ENCODE measurements at regions not wholly inside any gene's neighbourhood (a gene's known extent, or its start where the extent isn't known, plus 50 kb on each side); places are given as distances from the start of the nearest gene placed in this dataset.

GRCh38 chr11:42779555-42779954 is 532.2 kb upstream of the API5 start:
- H3K79me2 ChIP-seq (ENCODE audit: control insufficient read depth, insufficient read depth, low read length), result no peaks in the 10 kb centered on the region
- H4K20me1 ChIP-seq (replicated peaks; ENCODE audit: control insufficient read depth, extremely low read depth, insufficient read depth, low read length), result no peaks in the 10 kb centered on the region
- BruUV-seq (replicated peaks), result no TSS peak
- dilution Hi-C loops (cut with MboI; ENCODE audit: extremely low pct_ligation_motif_present, low sequenced_read_pairs), result no loop called here
- no peaks in the 10 kb centered on the region for H3K36me3 ChIP-seq (ENCODE audit: control insufficient read depth in 2 of 2, extremely low read depth in 1 of 2, insufficient read depth in 2 of 2, low read length in 2 of 2)
- POLR2A ChIA-PET, result no interaction called here
- no peaks in the 10 kb centered on the region for H3K27me3 ChIP-seq (ENCODE audit: control insufficient read depth in 2 of 2, insufficient read depth in 2 of 2, low read length in 2 of 2)
- no peaks in the 10 kb centered on the region for H3K9me3 ChIP-seq (replicated peaks; ENCODE audit: control insufficient read depth, insufficient read depth, low read length)
- DNase-seq (ENCODE audit: low read depth, low spot score) (no peak), FAIRE-seq (no peak)
- no peak overlapping the region for H3K4me2 ChIP-seq (ENCODE audit: insufficient read depth, low read length)
- no peak overlapping the region for H2AFZ ChIP-seq (ENCODE audit: low read depth, low read length)
- no peak for TF ChIP-seq CTCF (IDR thresholded peaks at IDR 0.05; ENCODE audit: extremely low read depth in 1 of 2, insufficient read depth in 1 of 2, low read depth in 1 of 2, low read length in 2 of 2)
- TF ChIP-seq EZH2 (IDR thresholded peaks at IDR 0.05; ENCODE audit: borderline replicate concordance, low read depth, low read length, severe bottlenecking), result no peak
- TF ChIP-seq MYC (IDR thresholded peaks at IDR 0.05; ENCODE audit: low read depth, low read length), result no peak
- no peak for TF ChIP-seq POLR2AphosphoS5 (IDR thresholded peaks at IDR 0.05; ENCODE audit: insufficient read depth, low read depth, low read length)
- no peak for TF ChIP-seq POLR2A (IDR thresholded peaks at IDR 0.05; ENCODE audit: low read depth, low read length)
- TF ChIP-seq MAX (IDR thresholded peaks at IDR 0.05; ENCODE audit: insufficient read depth, insufficient read length), result no peak
- TF ChIP-seq GATA2 (IDR thresholded peaks at IDR 0.05; ENCODE audit: insufficient read depth, insufficient read length, low read depth, low read length), result no peak
- TF ChIP-seq JUN (IDR thresholded peaks at IDR 0.05; ENCODE audit: borderline replicate concordance, insufficient read depth, insufficient read length, low read depth), result no peak
- TF ChIP-seq FOS (IDR thresholded peaks at IDR 0.05; ENCODE audit: borderline replicate concordance, insufficient read depth, low read length), result no peak
- no peak overlapping the region for H3K27ac ChIP-seq (ENCODE audit: insufficient read depth, low read depth, low read length)
- H3K9me1 ChIP-seq (replicated peaks; ENCODE audit: control insufficient read depth, extremely low read depth, insufficient read depth, low read length), result no peaks in the 10 kb centered on the region
- CTCF ChIA-PET, result no interaction called here
- intact Hi-C loops (cut with micrococcal nuclease), result no loop called here
- H3K9ac ChIP-seq (replicated peaks; ENCODE audit: extremely low read depth, insufficient read depth, low read length), result no peak overlapping the region
- no peaks in the 10 kb centered on the region for H3K4me1 ChIP-seq (ENCODE audit: control insufficient read depth, extremely low read depth, insufficient read depth, low read length)
- no peak overlapping the region for H3K4me3 ChIP-seq (replicated peaks in 1 of 3; ENCODE audit: insufficient read depth in 1 of 3, low read depth in 1 of 3, low read length in 3 of 3)

All from endothelial cell of umbilical vein (primary cell).